ENCODE measurements at regions not wholly inside any gene's neighbourhood (a gene's known extent, or its start where the extent isn't known, plus 50 kb on each side); places are given as distances from the start of the nearest gene placed in this dataset.

- Histone ChIP-seq H3K27me3 (no peaks in the 10 kb centered on the region), H3K9me3 (no peaks in the 10 kb centered on the region), H3K4me1 (no peaks in the 10 kb centered on the region), H3K27ac (no peak overlapping the region), H3K36me3 (no peaks in the 10 kb centered on the region), H3K4me3 (no peak overlapping the region)
- WGBS, 2 donors, result 5 to 9% methylated on average over 10 of the region's 10 CpGs
- ATAC-seq (peak; percentile 38 to 67 (median 50)), FAIRE-seq (no peak), DNase-seq (no peak)
- intact Hi-C loops (cut with DNase I), result no loop called here
- TF ChIP-seq, protein P1, sequence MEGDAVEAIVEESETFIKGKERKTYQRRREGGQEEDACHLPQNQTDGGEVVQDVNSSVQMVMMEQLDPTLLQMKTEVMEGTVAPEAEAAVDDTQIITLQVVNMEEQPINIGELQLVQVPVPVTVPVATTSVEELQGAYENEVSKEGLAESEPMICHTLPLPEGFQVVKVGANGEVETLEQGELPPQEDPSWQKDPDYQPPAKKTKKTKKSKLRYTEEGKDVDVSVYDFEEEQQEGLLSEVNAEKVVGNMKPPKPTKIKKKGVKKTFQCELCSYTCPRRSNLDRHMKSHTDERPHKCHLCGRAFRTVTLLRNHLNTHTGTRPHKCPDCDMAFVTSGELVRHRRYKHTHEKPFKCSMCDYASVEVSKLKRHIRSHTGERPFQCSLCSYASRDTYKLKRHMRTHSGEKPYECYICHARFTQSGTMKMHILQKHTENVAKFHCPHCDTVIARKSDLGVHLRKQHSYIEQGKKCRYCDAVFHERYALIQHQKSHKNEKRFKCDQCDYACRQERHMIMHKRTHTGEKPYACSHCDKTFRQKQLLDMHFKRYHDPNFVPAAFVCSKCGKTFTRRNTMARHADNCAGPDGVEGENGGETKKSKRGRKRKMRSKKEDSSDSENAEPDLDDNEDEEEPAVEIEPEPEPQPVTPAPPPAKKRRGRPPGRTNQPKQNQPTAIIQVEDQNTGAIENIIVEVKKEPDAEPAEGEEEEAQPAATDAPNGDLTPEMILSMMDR (IDR thresholded peaks at IDR 0.05), result no peak
Measured at GRCh38 chr1:48099072-48099773, 102.0 kb upstream of the TRABD2B start.

DNA sequence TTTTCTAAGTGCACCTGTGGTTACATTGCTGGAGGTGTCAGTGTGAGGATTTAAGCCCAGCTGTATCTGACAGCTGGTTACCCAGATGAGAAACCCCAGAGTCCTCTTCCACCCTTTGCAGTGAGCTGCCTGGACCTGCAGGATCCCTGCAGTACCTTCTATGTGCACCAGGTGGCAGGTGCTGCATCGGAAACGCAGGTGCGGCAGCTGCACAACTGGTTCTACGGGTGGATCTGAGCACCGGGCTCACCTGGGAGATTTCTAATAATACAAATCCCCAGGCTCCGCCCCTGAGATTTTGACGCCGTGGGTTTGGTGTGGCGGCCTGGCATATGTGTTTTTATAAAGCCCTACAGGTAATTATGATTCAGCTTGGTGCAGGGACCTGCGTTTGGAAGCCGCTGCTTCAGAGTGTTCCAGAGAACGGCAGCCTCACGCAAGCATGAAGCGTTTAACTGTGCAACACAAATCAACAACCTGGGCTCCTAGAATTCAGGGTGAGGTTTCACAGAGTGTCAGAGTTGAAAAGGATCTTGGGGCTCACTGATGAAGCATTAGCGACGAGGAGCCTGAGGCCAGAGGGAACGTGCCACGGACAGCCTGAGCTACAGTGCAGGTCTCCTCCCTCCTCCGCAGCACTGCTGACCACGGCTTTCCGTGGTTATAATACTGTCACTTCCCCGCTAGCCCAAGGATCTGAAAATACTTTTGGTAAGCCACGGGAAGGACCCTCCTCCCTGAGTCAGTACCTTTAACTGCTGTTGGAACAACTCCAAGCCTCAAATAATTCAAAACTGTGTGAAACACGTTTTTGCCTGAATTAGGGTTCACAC lies 96.7 kb upstream of the TRABD2B start:
- FAIRE-seq (no peak), DNase-seq (peak; percentile 70 to 93 (median 88)), ATAC-seq (peak; percentile 99 to 100 (median 100))
- no peaks in the 10 kb centered on the region for H3K9me3 ChIP-seq
- H3K4me1 ChIP-seq, result no peaks in the 10 kb centered on the region
- TF ChIP-seq, protein P1 (IDR thresholded peaks at IDR 0.05), result peak; percentile 88 to 96 (median 90)
- intact Hi-C loops (cut with DNase I), result no loop called here
- H3K27ac ChIP-seq, result no peak overlapping the region
- H3K36me3 ChIP-seq, result no peaks in the 10 kb centered on the region
- 38% methylated on average over 24 of the region's 24 CpGs for WGBS, 2 donors
- no peak overlapping the region for H3K4me3 ChIP-seq
- peaks cover 0 to 18% (median 0%) of the 10 kb centered on the region in 4 donors for H3K27me3 ChIP-seq

DNA sequence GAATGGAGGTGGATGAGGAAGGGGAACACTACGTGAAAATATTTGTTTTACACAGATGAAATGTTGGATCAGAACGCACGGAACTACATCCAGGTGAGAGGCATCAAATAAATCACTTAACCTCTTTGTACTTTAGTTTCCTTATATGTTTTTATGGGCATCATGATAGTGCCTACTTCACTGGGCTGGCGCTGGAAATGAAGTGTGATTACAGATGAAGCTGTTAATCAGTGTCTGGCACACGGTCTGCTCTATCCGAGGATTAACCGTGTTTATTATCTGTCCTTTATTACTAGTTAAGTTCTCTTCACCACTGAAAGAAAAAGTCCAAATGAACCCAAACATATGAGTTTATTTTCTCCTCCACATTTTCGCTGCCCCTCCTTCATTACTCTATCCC lies 96.0 kb upstream of the TRABD2B start:
- Histone ChIP-seq H3K27me3 (peaks cover 0 to 18% (median 0%) of the 10 kb centered on the region in 4 donors), H3K4me3 (no peak overlapping the region)
- ATAC-seq, result no peak

GRCh38 chr1:48092401-48092800 lies 95.2 kb upstream of the TRABD2B start:
- H3K36me3 ChIP-seq, result no peaks in the 10 kb centered on the region
- H3K4me1 ChIP-seq, result no peaks in the 10 kb centered on the region
- no peak for ATAC-seq
- no peaks in the 10 kb centered on the region for H3K9me3 ChIP-seq
- H3K27me3 ChIP-seq, result peaks cover 0 to 18% (median 0%) of the 10 kb centered on the region in 4 donors
- H3K27ac ChIP-seq, result no peak overlapping the region
- TF ChIP-seq, protein P1 (IDR thresholded peaks at IDR 0.05), result no peak
- 55 to 61% methylated on average over 7 of the region's 7 CpGs for WGBS, 2 donors
- intact Hi-C loops (cut with DNase I), result no loop called here
- no peak overlapping the region for H3K4me3 ChIP-seq
- FAIRE-seq, result no peak
- DNase-seq, result no peak

More for the DNA sequence above, 96.0 kb upstream of the TRABD2B start:
- DNase-seq (no peak), FAIRE-seq (no peak)
- intact Hi-C loops (cut with DNase I), result no loop called here
- no peak overlapping the region for H3K27ac ChIP-seq
- no peaks in the 10 kb centered on the region for H3K36me3 ChIP-seq
- no peaks in the 10 kb centered on the region for H3K9me3 ChIP-seq
- no peaks in the 10 kb centered on the region for H3K4me1 ChIP-seq
- TF ChIP-seq, protein P1 (IDR thresholded peaks at IDR 0.05), result no peak
- 14 to 19% methylated on average over 8 of the region's 8 CpGs for WGBS, 2 donors

Measured in pancreas (tissue), 10 donors.